Inflammatory macrophage (primary cell): ENCODE measurements at regions not wholly inside any gene's neighbourhood (a gene's known extent, or its start where the extent isn't known, plus 50 kb on each side); places are given as distances from the start of the nearest gene placed in this dataset.
A peak's percentile ranks its signal among the peaks of the same experiment; 100 is the strongest.
"Not testable (repeated sequence)": the region's sequence is repeated elsewhere in the genome, so short reads cannot be mapped to it uniquely, and the experiment has no call there.

ENCODE experiments used
- DNase-seq, 2 donors: peaks; one replicate each; pipeline ENCODE4 v3.0.0-alpha.2; 2020 to 2022

- no peak for DNase-seq
These were observed 91.1 kb upstream of the DHRS4 start for GRCh38 chr14:23862513-23862912.

DNA sequence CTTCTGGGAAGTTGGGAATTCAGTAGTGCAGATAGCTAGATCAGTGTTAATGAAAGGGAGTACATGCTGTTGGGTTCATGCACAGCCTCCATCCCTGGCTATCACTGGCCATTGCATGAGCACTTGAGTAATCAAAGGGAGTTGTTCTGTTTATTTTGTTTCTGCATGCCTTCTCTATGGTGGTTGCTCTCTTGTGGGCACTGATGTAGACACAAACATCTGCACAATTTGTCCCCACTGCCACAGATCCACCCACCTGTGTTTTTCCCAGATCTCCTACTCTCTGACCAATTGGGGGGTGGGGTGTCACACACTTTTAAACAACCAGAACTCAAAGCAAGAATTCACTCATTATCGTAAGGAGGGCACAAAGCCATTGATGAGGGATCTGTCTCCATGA is 89.7 kb upstream of the DHRS4 start:
- no peak for DNase-seq

DNA sequence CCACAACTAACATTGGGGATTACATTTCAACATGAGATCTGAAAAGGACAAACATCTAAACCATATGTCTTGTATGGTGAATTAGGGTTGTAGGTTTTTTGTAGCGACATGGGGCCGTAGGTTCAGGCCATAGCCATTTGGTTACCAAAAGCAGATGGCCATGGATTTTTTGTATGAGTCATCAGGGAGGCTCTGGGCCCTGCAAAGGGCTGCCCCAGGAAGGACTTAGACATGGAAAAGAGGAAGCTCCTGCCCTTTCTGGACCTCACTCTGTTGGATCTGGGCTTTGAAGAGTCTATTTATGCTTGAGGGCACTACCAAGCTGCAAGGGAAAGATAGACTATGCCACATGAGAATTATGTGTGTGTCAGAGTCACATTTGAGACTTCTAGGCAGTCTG is 89.3 kb upstream of the DHRS4 start:
- no peak for DNase-seq

- no peak for DNase-seq
These were observed 88.7 kb upstream of the DHRS4 start for GRCh38 chr14:23864861-23865260.

- no peak for DNase-seq
These were observed 88.1 kb upstream of the DHRS4 start for GRCh38 chr14:23865502-23865901.

GRCh38 chr14:23866269-23866668 is 87.3 kb upstream of the DHRS4 start:
- DNase-seq: no peak

DNA sequence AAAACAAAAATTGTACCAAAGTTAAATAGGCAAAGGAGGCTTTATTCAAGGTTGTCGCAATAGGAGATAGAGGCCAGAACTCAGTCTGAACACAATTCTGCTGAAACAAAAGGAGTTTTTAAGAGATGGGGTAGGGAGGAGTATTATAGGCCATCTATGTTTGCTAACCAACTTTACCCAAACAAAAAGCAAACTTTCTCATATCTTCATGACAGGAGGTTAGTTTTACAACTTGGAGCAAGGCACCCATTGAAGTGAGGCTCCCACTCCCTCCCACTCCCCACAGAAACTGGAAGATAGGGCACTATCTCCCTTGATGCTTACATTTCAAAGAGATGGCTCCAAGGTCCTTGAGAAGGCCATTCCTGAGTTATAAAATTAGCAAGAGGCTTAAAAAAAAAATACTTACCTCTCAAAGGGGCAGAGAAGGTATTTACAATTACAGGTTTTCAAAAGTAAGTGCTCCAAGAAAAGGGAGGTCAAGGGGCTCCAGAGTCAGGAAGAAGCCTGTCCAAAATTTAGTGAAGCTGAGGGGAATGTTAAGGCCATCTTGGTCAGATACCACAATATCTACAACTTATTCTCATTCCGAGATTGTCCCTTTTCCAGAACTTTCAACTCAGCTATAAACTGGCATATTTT is 84.4 kb upstream of the DHRS4 start:
- no peak for DNase-seq

DNA sequence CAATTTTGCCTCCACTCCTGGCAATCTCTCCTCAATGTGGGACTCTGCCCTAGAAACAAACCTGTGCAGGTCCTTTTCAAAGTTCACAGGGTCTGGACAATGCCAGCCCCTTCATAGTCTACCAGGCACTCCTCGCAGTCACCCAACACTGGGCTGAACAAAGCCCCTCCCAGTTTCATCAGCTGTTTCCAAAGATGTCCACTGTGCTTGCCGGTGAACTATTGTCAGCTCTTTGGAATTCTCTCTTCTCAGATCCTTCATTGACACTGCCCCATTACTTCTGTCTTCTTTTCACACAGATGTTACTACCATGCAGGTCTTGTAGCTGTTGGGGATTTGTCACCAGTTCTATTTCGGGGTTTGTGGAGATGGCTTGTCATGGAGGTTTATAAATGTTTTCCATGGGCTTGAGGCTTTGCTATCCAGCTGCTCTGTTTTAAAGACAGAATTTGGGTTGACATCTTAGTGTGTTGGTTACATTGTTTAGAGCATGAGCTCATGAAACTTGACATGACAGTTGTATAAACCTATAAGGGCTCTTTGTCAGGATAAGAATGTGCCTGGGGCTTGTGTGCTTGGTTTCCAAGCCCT is 77.3 kb upstream of the DHRS4 start:
- no peak for DNase-seq

GRCh38 chr14:23877111-23877510 is 76.5 kb upstream of the DHRS4 start:
- no peak for DNase-seq

DNA sequence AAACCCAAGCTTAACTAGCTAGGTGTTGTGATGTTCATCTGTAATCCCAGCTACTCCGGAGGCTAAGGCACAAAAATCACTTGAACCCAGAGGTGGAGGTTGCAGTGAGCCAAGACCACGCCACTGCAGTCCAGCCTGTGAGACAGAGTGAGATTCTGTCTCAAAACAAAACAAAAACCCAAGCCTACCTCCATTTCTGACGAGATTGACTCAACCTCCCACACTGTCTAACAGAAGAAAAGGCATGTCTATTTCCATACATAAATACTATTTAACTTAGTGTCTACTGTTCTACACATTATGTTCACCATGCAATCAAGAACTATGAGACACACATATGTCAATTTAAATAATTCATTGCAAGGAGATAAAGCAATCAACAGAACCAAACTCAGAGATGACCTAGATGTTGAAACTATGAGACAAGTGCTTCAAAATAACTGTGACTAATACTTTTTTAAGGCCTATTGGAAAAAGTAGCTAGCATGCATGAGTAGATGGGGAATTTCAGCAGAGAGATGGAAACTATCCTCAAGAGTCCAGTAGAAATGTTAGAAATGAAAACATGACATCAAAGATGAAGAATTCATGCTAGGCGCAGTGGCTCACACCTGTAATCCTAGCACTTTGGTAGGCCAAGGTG is 75.9 kb upstream of the DHRS4 start:
- DNase-seq: no peak

DNA sequence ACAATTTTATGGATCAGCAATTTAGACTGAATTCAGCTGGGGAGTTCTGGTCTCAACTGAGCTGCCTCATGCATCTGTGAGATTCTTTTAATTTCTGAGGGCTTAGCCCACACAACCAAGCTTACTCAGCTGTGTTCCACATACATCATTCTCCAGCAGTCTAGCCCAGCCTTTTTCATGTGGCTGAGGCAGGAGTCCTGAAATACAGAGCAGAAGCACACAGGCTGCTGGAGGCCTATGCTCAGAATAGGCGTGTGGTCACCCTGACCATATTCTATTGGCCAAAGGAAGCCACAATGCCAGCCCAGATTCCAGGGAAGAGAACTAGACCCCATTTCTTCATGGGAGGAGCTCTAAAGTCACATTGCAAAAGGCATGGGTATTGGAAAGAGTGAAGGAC is 72.3 kb upstream of the DHRS4 start:
- no peak for DNase-seq

- no peak for DNase-seq
These were observed 69.7 kb upstream of the DHRS4 start for GRCh38 chr14:23883684-23884540.

- DNase-seq: no peak
These were observed 69.0 kb upstream of the DHRS4 start for GRCh38 chr14:23884541-23884904.

DNA sequence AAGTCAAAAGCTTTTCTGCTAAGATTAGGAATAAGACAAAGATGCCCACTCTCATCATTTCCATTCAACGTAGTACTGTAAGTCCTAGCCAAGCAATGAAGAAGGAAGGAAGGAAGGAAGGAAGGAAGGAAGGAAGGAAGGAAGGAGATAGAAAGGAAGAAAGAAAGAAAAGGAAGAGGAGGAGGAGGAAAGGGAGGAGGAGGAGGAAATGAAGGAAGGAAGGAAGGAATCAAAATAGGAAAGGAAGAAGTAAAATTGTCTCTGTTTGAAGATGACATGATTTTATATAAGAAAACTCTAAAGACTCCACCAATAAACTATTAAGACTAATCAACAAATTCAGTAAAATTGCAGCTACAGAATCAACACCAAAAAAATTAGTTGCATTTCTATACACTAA is 66.0 kb upstream of the DHRS4 start:
- no peak for DNase-seq

GRCh38 chr14:23891717-23892116 is 61.9 kb upstream of the DHRS4 start:
- not testable (repeated sequence) for DNase-seq

- DNase-seq: not testable (repeated sequence)
These were observed 61.3 kb upstream of the DHRS4 start for GRCh38 chr14:23892289-23892688.

DNA sequence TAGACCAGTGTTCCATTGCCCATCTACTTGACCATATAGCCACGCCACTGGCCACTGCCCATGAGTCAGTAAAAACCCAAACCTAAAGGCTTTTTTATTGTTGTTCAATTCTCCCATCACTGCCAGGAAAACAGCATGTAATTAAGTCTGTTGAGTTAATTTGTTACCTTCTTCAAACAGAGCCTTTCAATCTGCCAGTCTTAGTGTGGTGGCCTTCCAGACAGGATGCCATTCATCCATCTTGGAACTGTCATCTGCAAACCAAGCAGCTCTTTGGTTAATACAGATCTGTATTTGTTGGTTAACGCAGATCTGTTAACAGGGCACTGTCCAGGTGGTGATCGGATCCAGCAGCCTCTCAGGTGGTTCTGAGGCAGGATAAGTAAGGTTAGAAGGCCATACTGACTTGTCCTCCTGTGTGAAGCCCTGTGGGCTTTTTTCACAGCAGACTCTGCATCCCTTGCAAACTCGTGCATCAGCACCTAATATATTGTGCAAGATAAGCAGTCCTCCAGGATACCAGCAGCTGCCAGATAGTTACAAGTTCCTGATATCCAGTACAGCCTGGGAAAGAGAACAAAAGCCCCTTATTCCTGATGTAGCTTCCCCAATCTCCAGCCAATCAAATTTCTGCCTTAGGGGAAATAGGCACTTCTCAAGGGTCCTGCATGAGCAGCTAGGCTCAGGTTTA is 59.1 kb upstream of the DHRS4 start:
- no peak for DNase-seq

GRCh38 chr14:23895053-23895419 is 58.5 kb upstream of the DHRS4 start:
- no peak for DNase-seq

DNA sequence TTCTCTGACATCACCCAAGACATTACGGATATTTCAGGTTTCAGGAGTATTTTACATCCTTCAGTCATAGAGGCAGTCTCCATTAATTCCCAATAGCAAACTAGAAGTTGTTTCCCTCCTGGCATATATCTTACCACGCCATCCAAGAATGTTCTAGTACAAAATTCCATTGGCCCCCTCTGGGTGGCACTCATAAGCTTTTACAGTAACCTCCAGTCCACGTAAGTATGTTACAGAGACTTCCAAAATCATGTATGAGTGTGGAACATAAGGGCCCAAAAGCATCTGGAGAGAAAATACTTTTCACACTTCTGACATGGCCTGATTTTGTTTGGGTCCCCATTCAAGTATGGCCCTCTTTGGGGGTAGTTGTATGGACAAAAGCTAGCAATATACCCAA is 58.1 kb upstream of the DHRS4 start:
- DNase-seq: no peak

DNA sequence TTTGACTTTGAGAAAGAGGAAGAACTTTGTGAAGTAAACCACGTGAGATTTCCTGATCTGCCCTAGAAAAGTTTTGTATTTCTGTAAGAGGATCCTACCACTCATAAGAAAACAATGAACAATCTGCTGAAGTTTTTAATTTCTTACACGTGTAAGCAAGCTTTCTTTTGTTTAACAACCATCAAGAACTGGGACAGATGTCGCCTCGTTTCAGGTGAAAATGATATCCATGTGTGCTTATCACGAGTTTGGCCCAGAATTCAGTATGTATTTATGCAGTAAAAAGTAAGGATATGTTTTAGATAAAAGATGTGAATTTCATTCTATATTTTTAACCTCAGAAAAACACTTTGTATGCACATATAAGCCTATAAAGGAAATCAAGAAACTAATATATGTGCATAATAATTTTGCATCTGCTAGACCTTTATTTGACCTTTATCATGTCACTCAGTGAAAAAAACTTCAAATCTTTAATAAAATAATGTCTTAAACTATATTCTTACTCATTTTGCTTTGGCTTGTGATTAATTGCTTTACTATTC is 56.9 kb upstream of the DHRS4 start:
- DNase-seq: peak in 1 of 2 donors; percentile 20

- DNase-seq: not testable (repeated sequence)
These were observed 56.3 kb upstream of the DHRS4 start for GRCh38 chr14:23897291-23897690.

DNA sequence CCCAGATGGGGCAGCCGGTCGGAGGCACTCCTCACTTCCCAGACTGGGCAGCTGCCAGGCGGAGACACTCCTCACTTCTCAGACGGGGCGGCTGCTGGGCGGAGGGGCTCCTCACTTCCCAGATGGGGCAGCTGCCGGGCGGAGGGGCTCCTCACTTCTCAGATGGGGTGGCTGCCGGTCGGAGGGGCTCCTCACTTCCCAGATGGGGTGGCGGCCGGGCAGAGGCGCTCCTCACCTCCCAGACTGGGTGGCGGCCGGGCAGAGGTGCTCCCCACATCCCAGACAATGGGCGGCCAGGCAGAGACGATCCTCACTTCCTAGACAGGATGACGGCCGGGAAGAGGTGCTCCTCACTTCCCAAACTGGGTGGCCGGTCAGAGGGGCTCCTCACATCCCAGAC is 55.2 kb upstream of the DHRS4 start:
- DNase-seq: not testable (repeated sequence)

DNA sequence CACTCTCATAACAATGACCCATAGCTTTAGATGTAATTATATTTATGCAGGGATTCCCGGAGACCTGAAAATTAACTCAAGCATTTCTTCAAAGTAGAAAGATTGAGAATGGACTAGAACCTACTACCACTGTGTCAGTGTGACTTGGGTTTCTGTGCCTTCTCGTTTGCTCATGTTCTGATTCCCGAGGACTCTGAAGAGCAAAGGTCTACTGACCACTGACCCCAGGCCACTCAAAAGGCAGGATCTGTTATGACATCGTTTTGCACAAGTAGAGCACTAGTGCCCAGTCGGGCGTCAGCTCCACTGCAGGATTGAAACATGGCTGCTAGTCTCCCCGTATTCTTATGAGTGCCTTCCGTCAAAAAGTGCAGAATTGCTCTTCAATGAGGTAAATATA is 53.8 kb upstream of the DHRS4 start:
- DNase-seq: no peak
